ENCODE measurements at regions not wholly inside any gene's neighbourhood (a gene's known extent, or its start where the extent isn't known, plus 50 kb on each side); places are given as distances from the start of the nearest gene placed in this dataset.

DNA sequence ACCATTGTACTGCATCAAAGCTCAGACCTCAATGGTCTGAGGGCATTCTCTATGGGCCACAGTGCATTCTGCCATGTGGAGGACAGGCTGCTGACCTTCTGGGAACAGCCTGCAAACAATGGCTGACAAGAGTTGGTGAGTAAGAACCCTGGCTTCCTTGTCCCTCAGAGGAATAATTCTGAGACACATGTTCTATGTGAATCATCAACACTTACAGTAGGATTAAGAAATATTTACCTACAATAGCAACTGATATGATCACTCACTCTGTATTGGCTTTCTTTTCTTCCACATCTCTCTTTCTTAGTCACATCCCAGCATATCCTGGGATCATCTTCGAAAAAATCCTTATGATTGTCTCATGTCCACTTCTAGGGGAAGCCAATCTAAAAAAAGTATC is 306.5 kb upstream of the ITGA1 start:
- no peak overlapping the region for H3K4me3 ChIP-seq (ENCODE audit: low read depth, low read length)
- DNase-seq (ENCODE audit: low read depth): no peak
- TF ChIP-seq, protein P1, sequence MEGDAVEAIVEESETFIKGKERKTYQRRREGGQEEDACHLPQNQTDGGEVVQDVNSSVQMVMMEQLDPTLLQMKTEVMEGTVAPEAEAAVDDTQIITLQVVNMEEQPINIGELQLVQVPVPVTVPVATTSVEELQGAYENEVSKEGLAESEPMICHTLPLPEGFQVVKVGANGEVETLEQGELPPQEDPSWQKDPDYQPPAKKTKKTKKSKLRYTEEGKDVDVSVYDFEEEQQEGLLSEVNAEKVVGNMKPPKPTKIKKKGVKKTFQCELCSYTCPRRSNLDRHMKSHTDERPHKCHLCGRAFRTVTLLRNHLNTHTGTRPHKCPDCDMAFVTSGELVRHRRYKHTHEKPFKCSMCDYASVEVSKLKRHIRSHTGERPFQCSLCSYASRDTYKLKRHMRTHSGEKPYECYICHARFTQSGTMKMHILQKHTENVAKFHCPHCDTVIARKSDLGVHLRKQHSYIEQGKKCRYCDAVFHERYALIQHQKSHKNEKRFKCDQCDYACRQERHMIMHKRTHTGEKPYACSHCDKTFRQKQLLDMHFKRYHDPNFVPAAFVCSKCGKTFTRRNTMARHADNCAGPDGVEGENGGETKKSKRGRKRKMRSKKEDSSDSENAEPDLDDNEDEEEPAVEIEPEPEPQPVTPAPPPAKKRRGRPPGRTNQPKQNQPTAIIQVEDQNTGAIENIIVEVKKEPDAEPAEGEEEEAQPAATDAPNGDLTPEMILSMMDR (IDR thresholded peaks at IDR 0.05; ENCODE audit: insufficient read depth, low read depth, low read length, missing control alignments): no peak

DNA sequence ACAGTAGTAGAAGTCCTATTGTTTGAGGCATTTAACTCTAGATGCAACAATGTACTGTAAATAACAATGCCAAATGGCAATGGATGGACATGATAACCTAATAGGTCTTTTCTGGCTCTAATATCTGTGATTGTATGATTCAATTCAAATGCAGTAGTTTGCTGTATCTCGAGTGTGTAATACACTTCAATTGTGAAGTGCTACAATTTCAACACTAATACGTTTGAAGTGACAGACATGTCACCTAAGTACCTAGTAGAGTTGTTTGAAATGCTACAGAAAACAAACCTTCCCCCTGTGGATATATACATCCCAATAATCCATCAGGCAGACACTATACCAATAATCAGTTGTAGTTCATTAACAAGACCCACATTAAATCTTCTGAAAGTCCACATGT is 305.9 kb upstream of the ITGA1 start:
- no peak for DNase-seq (ENCODE audit: low read depth)
- TF ChIP-seq, protein P1 (IDR thresholded peaks at IDR 0.05; ENCODE audit: insufficient read depth, low read depth, low read length, missing control alignments): no peak
- H3K4me3 ChIP-seq (ENCODE audit: low read depth, low read length): no peak overlapping the region

DNA sequence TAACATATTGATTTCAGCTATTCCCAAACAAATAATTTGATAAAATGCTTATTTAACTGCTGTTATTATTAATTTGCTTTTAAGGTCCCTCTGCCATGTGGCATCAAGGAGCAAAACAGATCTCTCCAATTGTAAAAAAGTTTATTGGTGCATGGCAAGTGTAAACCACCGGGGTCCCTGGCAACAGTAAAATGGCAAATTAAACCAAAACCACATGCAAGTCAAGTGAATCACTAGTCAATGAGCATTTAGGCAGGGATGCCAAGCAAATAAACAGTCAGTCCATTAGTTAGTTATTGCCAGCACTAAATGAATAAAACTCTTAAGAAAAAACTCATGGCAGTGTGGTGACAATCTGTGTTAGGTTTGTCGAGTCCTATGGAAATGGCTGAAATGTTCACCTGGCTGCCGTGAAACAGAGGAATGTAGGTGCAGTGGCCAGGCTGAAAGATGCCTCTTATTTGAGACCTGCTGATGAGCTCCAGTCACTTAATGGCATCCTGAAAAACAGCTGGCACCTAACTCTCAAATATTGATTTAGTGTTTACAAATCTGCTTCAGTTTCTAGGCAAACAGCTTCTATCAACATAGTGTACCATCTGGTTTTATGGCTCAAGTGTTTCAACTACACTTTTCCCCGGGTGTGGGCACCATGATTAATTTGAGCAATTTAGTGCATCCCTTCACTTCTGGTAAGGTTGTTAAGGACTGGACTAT is 296.5 kb upstream of the ITGA1 start:
- TF ChIP-seq, protein P1 (IDR thresholded peaks at IDR 0.05; ENCODE audit: insufficient read depth, low read depth, low read length, missing control alignments): no peak
- no peak for DNase-seq (ENCODE audit: low read depth)
- H3K4me3 ChIP-seq (ENCODE audit: low read depth, low read length): no peak overlapping the region

DNA sequence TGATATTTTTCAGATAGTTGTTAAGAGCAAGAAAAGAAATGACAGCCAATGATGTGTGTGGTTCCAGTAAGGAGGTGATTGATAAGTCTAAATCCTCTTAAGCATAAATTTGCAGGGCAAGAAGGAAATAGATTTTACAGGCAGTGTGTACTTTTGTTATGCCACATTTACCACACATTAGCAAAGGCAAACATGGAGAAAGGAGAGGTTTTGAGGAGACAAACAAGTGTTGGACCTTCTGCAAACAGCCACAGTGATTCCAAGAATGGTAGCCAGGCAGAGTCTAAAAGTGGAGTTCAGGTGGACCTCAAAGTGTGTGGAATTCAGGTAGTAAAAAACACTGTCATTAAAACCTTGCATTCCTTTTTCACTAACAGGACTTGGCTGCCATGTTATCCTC is 295.9 kb upstream of the ITGA1 start:
- TF ChIP-seq, protein P1 (IDR thresholded peaks at IDR 0.05; ENCODE audit: insufficient read depth, low read depth, low read length, missing control alignments): no peak
- no peak overlapping the region for H3K4me3 ChIP-seq (ENCODE audit: low read depth, low read length)
- no peak for DNase-seq (ENCODE audit: low read depth)

- DNase-seq (ENCODE audit: low read depth): no peak
- TF ChIP-seq, protein P1 (IDR thresholded peaks at IDR 0.05; ENCODE audit: insufficient read depth, low read depth, low read length, missing control alignments): no peak
- H3K4me3 ChIP-seq (ENCODE audit: low read depth, low read length): no peak overlapping the region
Observed at GRCh38 chr5:52497133-52497693, 290.5 kb upstream of the ITGA1 start.

- TF ChIP-seq, protein P1 (IDR thresholded peaks at IDR 0.05; ENCODE audit: insufficient read depth, low read depth, low read length, missing control alignments): no peak
- no peak for DNase-seq (ENCODE audit: low read depth)
- H3K4me3 ChIP-seq (ENCODE audit: low read depth, low read length): no peak overlapping the region
Observed at GRCh38 chr5:52498607-52499006, 289.1 kb upstream of the ITGA1 start.

All from GM12865 (cell line).